ENCODE measurements at regions not wholly inside any gene's neighbourhood (a gene's known extent, or its start where the extent isn't known, plus 50 kb on each side); places are given as distances from the start of the nearest gene placed in this dataset.

DNA sequence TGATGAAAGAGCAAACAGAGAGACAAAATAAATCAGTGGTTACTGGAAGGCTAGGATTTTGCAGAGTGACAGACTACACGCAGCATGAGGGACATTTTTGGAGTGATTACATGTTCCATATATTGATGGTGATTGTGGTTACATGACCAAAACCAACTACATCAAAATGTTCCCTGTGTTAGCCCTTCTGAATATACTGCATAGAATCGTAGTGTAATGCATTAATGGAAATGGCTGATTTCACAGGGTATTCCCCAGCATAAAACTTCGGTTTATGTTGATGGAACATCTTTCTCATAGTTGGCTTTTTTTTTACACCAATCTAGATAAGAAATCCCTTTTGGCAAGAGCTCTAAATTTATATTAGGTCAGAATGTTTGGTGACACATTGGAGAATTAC, 191.3 kb upstream of the CMC1 start:
- TF ChIP-seq, protein P1, sequence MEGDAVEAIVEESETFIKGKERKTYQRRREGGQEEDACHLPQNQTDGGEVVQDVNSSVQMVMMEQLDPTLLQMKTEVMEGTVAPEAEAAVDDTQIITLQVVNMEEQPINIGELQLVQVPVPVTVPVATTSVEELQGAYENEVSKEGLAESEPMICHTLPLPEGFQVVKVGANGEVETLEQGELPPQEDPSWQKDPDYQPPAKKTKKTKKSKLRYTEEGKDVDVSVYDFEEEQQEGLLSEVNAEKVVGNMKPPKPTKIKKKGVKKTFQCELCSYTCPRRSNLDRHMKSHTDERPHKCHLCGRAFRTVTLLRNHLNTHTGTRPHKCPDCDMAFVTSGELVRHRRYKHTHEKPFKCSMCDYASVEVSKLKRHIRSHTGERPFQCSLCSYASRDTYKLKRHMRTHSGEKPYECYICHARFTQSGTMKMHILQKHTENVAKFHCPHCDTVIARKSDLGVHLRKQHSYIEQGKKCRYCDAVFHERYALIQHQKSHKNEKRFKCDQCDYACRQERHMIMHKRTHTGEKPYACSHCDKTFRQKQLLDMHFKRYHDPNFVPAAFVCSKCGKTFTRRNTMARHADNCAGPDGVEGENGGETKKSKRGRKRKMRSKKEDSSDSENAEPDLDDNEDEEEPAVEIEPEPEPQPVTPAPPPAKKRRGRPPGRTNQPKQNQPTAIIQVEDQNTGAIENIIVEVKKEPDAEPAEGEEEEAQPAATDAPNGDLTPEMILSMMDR (conservative IDR thresholded peaks at IDR 0.05): no peak
- TF ChIP-seq ZFX (IDR thresholded peaks at IDR 0.05): no peak
- H3K27ac ChIP-seq: no peak overlapping the region

DNA sequence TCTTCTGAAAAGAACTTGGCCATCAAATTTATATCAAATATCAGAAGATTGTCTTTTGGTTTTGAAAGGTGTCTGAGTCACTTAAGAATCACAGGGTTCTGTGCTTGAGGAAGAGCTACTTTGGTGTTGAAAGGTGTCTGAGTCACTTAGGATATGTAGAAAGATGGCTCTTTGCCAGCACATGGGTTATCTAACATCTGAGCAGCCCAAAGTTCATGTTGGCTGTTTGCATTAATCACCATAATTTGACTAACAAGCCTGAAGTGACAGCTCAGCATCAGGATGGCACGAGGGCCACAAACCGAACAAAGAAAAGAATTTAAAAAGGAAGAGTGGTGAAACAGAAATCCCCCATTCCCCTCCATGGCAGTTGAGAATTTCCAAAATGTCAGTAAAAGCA, 190.5 kb upstream of the CMC1 start:
- H3K27ac ChIP-seq: no peak overlapping the region

DNA sequence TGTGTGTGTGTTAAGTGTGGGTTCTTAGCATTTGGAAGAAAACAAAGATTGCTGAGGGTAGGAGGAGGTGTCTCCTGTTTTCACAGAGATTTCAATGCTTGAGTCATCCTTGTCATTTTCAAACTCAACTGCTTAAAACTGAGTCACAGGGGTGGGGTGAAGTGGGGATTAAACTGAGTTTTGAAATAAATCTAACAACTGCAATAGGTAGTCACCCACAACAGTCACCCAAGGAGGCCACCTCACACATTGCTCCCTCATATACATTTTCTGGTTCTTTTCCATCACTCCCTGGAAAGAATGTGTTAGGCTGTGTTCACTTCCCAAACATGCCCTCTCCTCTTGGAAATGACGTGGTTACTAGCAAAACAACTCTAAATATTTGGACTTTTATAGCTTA, 187.7 kb upstream of the CMC1 start:
- no peak overlapping the region for H3K27ac ChIP-seq
- no peak for TF ChIP-seq ZFX (IDR thresholded peaks at IDR 0.05)
- TF ChIP-seq, protein P1 (conservative IDR thresholded peaks at IDR 0.05): no peak

More for the DNA sequence above, 190.5 kb upstream of the CMC1 start:
- no peak for TF ChIP-seq ZFX (IDR thresholded peaks at IDR 0.05)
- TF ChIP-seq, protein P1 (conservative IDR thresholded peaks at IDR 0.05): no peak

DNA sequence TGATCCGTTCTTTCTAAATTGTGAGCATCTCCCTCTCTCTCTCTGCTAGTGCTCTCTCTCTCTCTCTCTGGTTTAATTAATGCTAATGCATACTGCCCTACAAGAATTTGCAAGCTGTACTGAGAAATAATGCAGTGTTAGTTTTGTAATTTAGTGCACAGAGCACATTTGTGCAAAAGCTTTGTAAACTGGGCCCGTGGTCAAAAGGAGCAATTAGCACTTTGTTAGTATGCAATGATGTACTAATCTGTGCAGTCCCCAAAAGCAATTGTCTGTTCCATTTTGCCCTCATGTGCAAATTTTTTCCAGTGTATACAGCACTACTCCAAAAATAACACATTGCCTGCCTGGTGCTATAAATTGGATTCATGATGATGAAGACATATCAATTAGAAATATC, 184.6 kb upstream of the CMC1 start:
- H3K27ac ChIP-seq: no peak overlapping the region
- TF ChIP-seq, protein P1 (conservative IDR thresholded peaks at IDR 0.05): no peak
- no peak for TF ChIP-seq ZFX (IDR thresholded peaks at IDR 0.05)

DNA sequence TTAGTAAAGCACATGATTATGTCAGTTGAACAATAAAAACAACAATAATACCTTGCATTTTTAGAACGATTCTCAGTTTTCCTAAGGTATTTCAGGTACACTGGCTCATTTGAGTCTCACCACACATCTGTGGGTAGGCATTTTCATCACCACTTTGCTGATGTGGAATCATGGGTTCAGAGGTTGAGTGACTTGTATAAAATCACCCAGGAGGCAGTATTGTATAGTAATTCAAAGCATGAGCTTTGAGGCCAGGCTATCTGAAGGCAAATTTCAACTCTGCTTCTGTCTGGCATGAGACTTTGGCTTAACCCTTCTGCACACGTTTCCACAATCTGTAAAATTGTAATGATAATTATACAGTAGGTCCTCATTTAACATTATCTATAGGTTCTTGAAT, 183.9 kb upstream of the CMC1 start:
- no peak for TF ChIP-seq ZFX (IDR thresholded peaks at IDR 0.05)
- TF ChIP-seq, protein P1 (conservative IDR thresholded peaks at IDR 0.05): no peak
- H3K27ac ChIP-seq: no peak overlapping the region

DNA sequence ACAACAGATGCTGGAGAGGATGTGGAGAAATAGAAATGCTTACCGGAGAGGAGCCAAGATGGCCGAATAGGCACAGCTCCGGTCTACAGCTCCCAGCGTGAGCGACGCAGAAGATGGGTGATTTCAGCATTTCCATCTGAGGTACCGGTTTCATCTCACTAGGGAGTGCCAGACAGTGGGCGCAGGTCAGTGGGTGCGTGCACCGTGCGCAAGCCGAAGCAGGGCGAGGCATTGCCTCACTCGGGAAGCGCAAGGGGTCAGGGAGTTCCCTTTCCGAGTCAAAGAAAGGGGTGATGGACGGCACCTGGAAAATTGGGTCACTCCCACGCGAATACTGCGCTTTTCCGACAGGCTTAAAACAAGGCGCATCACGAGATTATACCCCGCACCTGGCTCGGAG, 182.2 kb upstream of the CMC1 start:
- H3K27ac ChIP-seq: peak overlapping the region; percentile 75

DNA sequence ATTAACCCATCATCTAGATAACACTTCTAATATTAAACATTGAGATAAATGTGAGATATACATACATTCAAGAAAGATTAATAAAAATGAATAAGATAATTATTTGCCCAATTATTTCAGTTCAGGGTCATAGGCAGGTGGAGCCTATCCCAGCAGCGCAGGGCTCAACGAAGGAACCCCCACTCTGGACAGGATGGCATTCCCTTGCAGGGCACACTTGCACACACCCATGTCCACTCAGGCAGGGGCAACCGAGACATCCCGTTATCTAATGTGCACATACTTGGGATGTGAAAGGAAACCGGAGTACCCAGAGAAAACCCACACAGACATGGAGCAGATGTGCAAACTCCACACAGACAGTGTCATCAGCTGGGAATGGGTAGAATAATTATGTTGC, 175.4 kb upstream of the CMC1 start:
- no peak for TF ChIP-seq ZFX (IDR thresholded peaks at IDR 0.05)
- TF ChIP-seq, protein P1 (conservative IDR thresholded peaks at IDR 0.05): no peak
- no peak overlapping the region for H3K27ac ChIP-seq

DNA sequence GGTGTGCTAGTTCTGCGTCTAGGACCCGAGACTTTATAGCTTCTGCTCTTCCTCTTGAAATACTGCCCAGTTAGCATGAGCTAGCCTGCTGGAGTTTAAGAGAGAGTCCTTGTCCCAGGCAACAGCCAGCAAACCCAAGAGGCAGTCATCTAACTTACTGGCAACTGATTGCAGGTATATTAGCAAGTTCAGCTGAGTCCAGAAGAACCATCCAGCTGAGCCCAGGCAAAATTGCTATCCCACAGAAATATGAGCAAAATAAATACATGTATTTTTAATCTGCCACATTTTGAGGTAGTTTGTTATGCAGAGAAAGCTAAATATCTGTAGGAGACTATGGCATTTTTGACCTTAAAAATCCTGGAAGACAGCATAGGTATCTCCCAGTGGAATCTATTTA, 174.4 kb upstream of the CMC1 start:
- TF ChIP-seq, protein P1 (conservative IDR thresholded peaks at IDR 0.05): no peak
- no peak for TF ChIP-seq ZFX (IDR thresholded peaks at IDR 0.05)
- H3K27ac ChIP-seq: no peak overlapping the region

Measured in C4-2B (cell line).